ENCODE measurements at regions not wholly inside any gene's neighbourhood (a gene's known extent, or its start where the extent isn't known, plus 50 kb on each side); places are given as distances from the start of the nearest gene placed in this dataset.

- intact Hi-C loops (cut with micrococcal nuclease; ENCODE audit: unreplicated experiment) (no loop called here), in situ Hi-C loops (cut with MboI) (no loop called here)
- H3K27ac ChIP-seq (ENCODE audit: control insufficient read depth, insufficient read depth): no peak overlapping the region
- SMC1A ChIA-PET (ENCODE audit: uncharacterized antibody, unreplicated experiment): interaction anchor here (0.6 to 2.3 kb wide), 6 partner anchors 9 to 46 kb away, joined by 3 to 7 read pairs (median 4); no protein-coding TSS in a partner anchor
- H3K36me3 ChIP-seq (ENCODE audit: control insufficient read depth in 2 of 2, insufficient read depth in 2 of 2, low read length in 1 of 2): no peaks in the 10 kb centered on the region
- H3K4me3 ChIP-seq: no peak overlapping the region
- no peaks in the 10 kb centered on the region for H3K27me3 ChIP-seq (replicated peaks in 1 of 2; ENCODE audit: control insufficient read depth in 2 of 2, insufficient read depth in 2 of 2, low read length in 1 of 2)
- FAIRE-seq (no peak), DNase-seq (ENCODE audit: low read depth, low spot score) (no peak), ATAC-seq (no peak)
- 60% methylated on average over 1 of the region's 1 CpG for WGBS (ENCODE audit: insufficient coverage, insufficient replicate concordance, low lambda C conversion rate, missing lambda C conversion rate)
- no peak overlapping the region for H3K4me2 ChIP-seq (ENCODE audit: control insufficient read depth, insufficient read depth)
- H4K20me1 ChIP-seq (ENCODE audit: control insufficient read depth, insufficient read depth): no peaks in the 10 kb centered on the region
- no peak for TF ChIP-seq CHD1 (IDR thresholded peaks at IDR 0.05; ENCODE audit: low read depth, low read length)
- TF ChIP-seq SMAD1 (IDR thresholded peaks at IDR 0.05; ENCODE audit: low read depth, partially characterized antibody): no peak
- no peak for TF ChIP-seq HDAC2 (IDR thresholded peaks at IDR 0.05)
- no peak for TF ChIP-seq IKZF2 (IDR thresholded peaks at IDR 0.05)
- TF ChIP-seq ASH2L (IDR thresholded peaks at IDR 0.05; ENCODE audit: borderline replicate concordance, low read depth): no peak
- TF ChIP-seq TCF12 (IDR thresholded peaks at IDR 0.05; ENCODE audit: low read depth, low read length): no peak
- TF ChIP-seq IKZF1 (conservative IDR thresholded peaks at IDR 0.05): no peak
- no peak for TF ChIP-seq CBFB (IDR thresholded peaks at IDR 0.05; ENCODE audit: low read depth)
- no peak for TF ChIP-seq NFXL1 (IDR thresholded peaks at IDR 0.05; ENCODE audit: borderline replicate concordance)
- no TSS peak for BruUV-seq (replicated peaks)
- CTCF ChIA-PET: interaction anchor here (1.5 kb wide), 1 partner anchor 18 kb away, joined by 3 read pairs; no protein-coding TSS in a partner anchor
- H3K9me3 ChIP-seq (replicated peaks; ENCODE audit: control insufficient read depth, insufficient read depth, low read length): no peaks in the 10 kb centered on the region
- POLR2A ChIA-PET: no interaction called here
- H3K79me2 ChIP-seq (ENCODE audit: control insufficient read depth, insufficient read depth, low read length): no peaks in the 10 kb centered on the region
- RAD21 ChIA-PET (ENCODE audit: unreplicated experiment): interaction anchor here (0.9 to 1.2 kb wide), 2 partner anchors 16 to 98 kb away, joined by 3 read pairs; no protein-coding TSS in a partner anchor
- no peak overlapping the region for H3K9ac ChIP-seq (ENCODE audit: control insufficient read depth, insufficient read depth, low read length)
- no peaks in the 10 kb centered on the region for H3K4me1 ChIP-seq (ENCODE audit: control insufficient read depth, insufficient read depth, low read length)
- H2AFZ ChIP-seq (ENCODE audit: control insufficient read depth, low read depth, low read length): no peak overlapping the region
These were observed 58.3 kb upstream of the TMEM170B start for GRCh38 chr6:11479296-11479695.

GRCh38 chr6:11478586-11478985, 59.0 kb upstream of the TMEM170B start:
- Histone ChIP-seq H3K4me3 (no peak overlapping the region), H3K9ac (ENCODE audit: control insufficient read depth, insufficient read depth, low read length) (no peak overlapping the region), H3K79me2 (ENCODE audit: control insufficient read depth, insufficient read depth, low read length) (no peaks in the 10 kb centered on the region), H3K4me1 (ENCODE audit: control insufficient read depth, insufficient read depth, low read length) (peaks cover under 1% of the 10 kb centered on the region; the same call in 1 of the 2 replicates), H3K27ac (ENCODE audit: control insufficient read depth, insufficient read depth) (no peak overlapping the region), H3K9me3 (replicated peaks; ENCODE audit: control insufficient read depth, insufficient read depth, low read length) (no peaks in the 10 kb centered on the region), H4K20me1 (ENCODE audit: control insufficient read depth, insufficient read depth) (no peaks in the 10 kb centered on the region), H3K36me3 (ENCODE audit: control insufficient read depth in 2 of 2, insufficient read depth in 2 of 2, low read length in 1 of 2) (no peaks in the 10 kb centered on the region), H3K4me2 (ENCODE audit: control insufficient read depth, insufficient read depth) (no peak overlapping the region), H3K27me3 (replicated peaks in 1 of 2; ENCODE audit: control insufficient read depth in 2 of 2, insufficient read depth in 2 of 2, low read length in 1 of 2) (no peaks in the 10 kb centered on the region), H2AFZ (ENCODE audit: control insufficient read depth, low read depth, low read length) (no peak overlapping the region)
- ChIA-PET RAD21 (ENCODE audit: unreplicated experiment) (no interaction called here), POLR2A (no interaction called here), SMC1A (ENCODE audit: uncharacterized antibody, unreplicated experiment) (interaction anchor here (0.6 to 2.3 kb wide), 3 partner anchors 11 to 46 kb away, joined by 3 to 7 read pairs (median 7); no protein-coding TSS in a partner anchor), CTCF (no interaction called here)
- no peak for DNase-seq (ENCODE audit: low read depth, low spot score)
- no peak for FAIRE-seq
- intact Hi-C loops (cut with micrococcal nuclease; ENCODE audit: unreplicated experiment) (no loop called here), in situ Hi-C loops (cut with MboI) (no loop called here)
- ATAC-seq: no peak
- WGBS (ENCODE audit: insufficient coverage, insufficient replicate concordance, low lambda C conversion rate, missing lambda C conversion rate): 71% methylated on average over 7 of the region's 7 CpGs
- no TSS peak for BruUV-seq (replicated peaks)
- TF ChIP-seq CHD2 (IDR thresholded peaks at IDR 0.05; ENCODE audit: borderline replicate concordance, low read depth, low read length) (no peak), SPI1 (IDR thresholded peaks at IDR 0.05; ENCODE audit: borderline replicate concordance, insufficient read depth, low read depth, low read length) (no peak), TCF12 (IDR thresholded peaks at IDR 0.05; ENCODE audit: low read depth, low read length) (no peak), ATF7 (IDR thresholded peaks at IDR 0.05; ENCODE audit: low read depth) (no peak), CBX5 (IDR thresholded peaks at IDR 0.05; ENCODE audit: low read depth) (no peak), IRF4 (IDR thresholded peaks at IDR 0.05; ENCODE audit: low read depth, low read length) (no peak), POLR2AphosphoS2 (IDR thresholded peaks at IDR 0.05; ENCODE audit: low read depth, low read length) (no peak), ZNF384 (IDR thresholded peaks at IDR 0.05; ENCODE audit: borderline replicate concordance, low read depth, low read length) (no peak), STAT1 (conservative IDR thresholded peaks at IDR 0.05) (no peak), ATF3 (IDR thresholded peaks at IDR 0.05; ENCODE audit: borderline replicate concordance, extremely low read depth, low read depth, low read length) (no peak), USF1 (IDR thresholded peaks at IDR 0.05; ENCODE audit: borderline replicate concordance, extremely low read length, insufficient read depth, low read depth, low read length) (no peak), KLF5 (IDR thresholded peaks at IDR 0.05; ENCODE audit: partially characterized antibody) (no peak)

Data from GM12878 (cell line).